Trophoblast cell (in vitro differentiated cells and primary cell): ENCODE measurements at regions not wholly inside any gene's neighbourhood (a gene's known extent, or its start where the extent isn't known, plus 50 kb on each side); places are given as distances from the start of the nearest gene placed in this dataset.

Source experiments
- DNase-seq, 2 donors: peaks; one replicate each; pipeline ENCODE4 v3.0.0-alpha.2; 2016
- H2AFZ ChIP-seq: 2 replicates; pipeline ENCODE4 v1.6.1; 2013; ENCODE audit warnings: low read length, moderate library complexity, mild to moderate bottlenecking; ENCODE audit not compliant: insufficient read depth, poor library complexity
- H2AK5ac ChIP-seq: 2 replicates; pipeline ENCODE4 v1.6.1; 2013; ENCODE audit warnings: mild to moderate bottlenecking, low read length
- H2BK120ac ChIP-seq: 2 replicates; pipeline ENCODE4 v1.6.1; 2013; ENCODE audit warnings: low read length, mild to moderate bottlenecking, moderate library complexity; ENCODE audit not compliant: insufficient read depth, poor library complexity
- H2BK12ac ChIP-seq: 2 replicates; pipeline ENCODE4 v1.6.1; 2013; ENCODE audit warnings: mild to moderate bottlenecking, low read length, moderate library complexity
- H2BK5ac ChIP-seq: 2 replicates; pipeline ENCODE4 v1.6.1; 2013; ENCODE audit warnings: low read length, low read depth, moderate library complexity, mild to moderate bottlenecking; ENCODE audit not compliant: poor library complexity
- H3K14ac ChIP-seq: 2 replicates; pipeline ENCODE4 v1.6.1; 2013; ENCODE audit warnings: mild to moderate bottlenecking, low read length
- H3K18ac ChIP-seq: 2 replicates; pipeline ENCODE4 v1.6.1; 2013; ENCODE audit warnings: mild to moderate bottlenecking, low read length
- H3K23ac ChIP-seq: 2 replicates; pipeline ENCODE4 v1.6.1; 2013; ENCODE audit warnings: low read length
- H3K27ac ChIP-seq: 2 replicates; pipeline ENCODE4 v1.5.1; 2013; ENCODE audit warnings: low read depth, mild to moderate bottlenecking, inconsistent platforms, low read length, moderate library complexity
- H3K27me3 ChIP-seq: 2 replicates; pipeline ENCODE4 v1.6.1; 2013; ENCODE audit warnings: inconsistent platforms, mild to moderate bottlenecking, low read length, moderate library complexity; ENCODE audit not compliant: insufficient read depth
- H3K36me3 ChIP-seq, 2 experiments: 1 replicate in 1 of 2; 2 replicates in 1 of 2; pipeline ENCODE4 v1.6.1; 2013; ENCODE audit warnings: low read length in 2 of 2, mild to moderate bottlenecking in 2 of 2, moderate library complexity in 1 of 2; ENCODE audit not compliant: insufficient read depth in 2 of 2, control insufficient read depth in 1 of 2
- H3K4ac ChIP-seq: 2 replicates; pipeline ENCODE4 v1.6.1; 2013; ENCODE audit warnings: low read depth, mild to moderate bottlenecking, low read length, moderate library complexity
- H3K4me1 ChIP-seq, 2 experiments: 1 replicate in 1 of 2; 2 replicates in 1 of 2; pipeline ENCODE4 v1.6.1; 2013; ENCODE audit warnings: low read length in 2 of 2, mild to moderate bottlenecking in 2 of 2, moderate library complexity in 1 of 2; ENCODE audit not compliant: insufficient read depth in 2 of 2, control insufficient read depth in 1 of 2
- H3K4me2 ChIP-seq: 2 replicates; pipeline ENCODE4 v1.6.1; 2013; ENCODE audit warnings: inconsistent platforms, mild to moderate bottlenecking, low read length, moderate library complexity
- H3K4me3 ChIP-seq: 2 replicates; pipeline ENCODE4 v1.5.1; 2013; ENCODE audit warnings: mild to moderate bottlenecking, low read depth, low read length, inconsistent platforms
- H3K79me1 ChIP-seq: one replicate; pipeline ENCODE4 v1.6.1; 2013; ENCODE audit warnings: low read length
- H3K79me2 ChIP-seq: 2 replicates; pipeline ENCODE4 v1.6.1; 2013; ENCODE audit warnings: low read length, mild to moderate bottlenecking; ENCODE audit not compliant: control insufficient read depth, insufficient read depth, poor library complexity
- H3K9ac ChIP-seq: 2 replicates; pipeline ENCODE4 v1.6.1; 2013; ENCODE audit warnings: mild to moderate bottlenecking, low read length
- H3K9me3 ChIP-seq: 2 replicates; pipeline ENCODE4 v1.6.1; 2013; ENCODE audit warnings: low read depth, mild to moderate bottlenecking, control low read depth, inconsistent platforms, low read length; ENCODE audit not compliant: insufficient read depth
- H4K12ac ChIP-seq: 2 replicates; pipeline ENCODE4 v1.6.1; 2013; ENCODE audit warnings: low read depth, mild to moderate bottlenecking, low read length, moderate library complexity
- H4K8ac ChIP-seq: 2 replicates; pipeline ENCODE4 v1.6.1; 2013; ENCODE audit warnings: low read depth, mild to moderate bottlenecking, low read length, moderate library complexity
- H4K91ac ChIP-seq: one replicate; pipeline ENCODE4 v1.6.1; 2013; ENCODE audit warnings: low read depth, mild to moderate bottlenecking, low read length, moderate library complexity
- WGBS: extraction: QIAGEN DNeasy Blood & Tissue Kit; methylation state at CpG from one replicate; pipeline ENCODE4 v1.1.7; 2013; ENCODE audit warnings: missing lambda C conversion rate; ENCODE audit not compliant: insufficient read length, insufficient coverage; ENCODE audit errors: extremely low coverage; 5-methylcytosine and 5-hydroxymethylcytosine counted together

GRCh38 chr11:87401653-87402052, 363.9 kb downstream of the TMEM135 start:
- DNase-seq = no peak
- Histone ChIP-seq H2BK5ac (no peak overlapping the region), H3K79me1 (no peaks in the 10 kb centered on the region), H3K9me3 (no peaks in the 10 kb centered on the region), H3K36me3 (no peaks in the 10 kb centered on the region), H2BK12ac (no peak overlapping the region), H3K4ac (no peak overlapping the region), H4K8ac (no peak overlapping the region), H3K79me2 (no peaks in the 10 kb centered on the region), H2BK120ac (no peak overlapping the region), H3K23ac (no peak overlapping the region), H4K91ac (no peak overlapping the region), H3K27me3 (no peaks in the 10 kb centered on the region), H3K27ac (no peak overlapping the region), H3K4me3 (no peak overlapping the region), H4K12ac (no peak overlapping the region), H3K18ac (no peak overlapping the region), H3K4me1 (no peaks in the 10 kb centered on the region), H3K14ac (no peak overlapping the region), H2AK5ac (no peak overlapping the region), H3K9ac (no peak overlapping the region), H3K4me2 (no peak overlapping the region), H2AFZ (no peak overlapping the region)
- WGBS = no CpG with 5 or more reads among the region's 1 CpG

GRCh38 chr11:87399341-87399740, 361.6 kb downstream of the TMEM135 start:
- Histone ChIP-seq H3K79me2 (no peaks in the 10 kb centered on the region), H2BK120ac (no peak overlapping the region), H3K4me3 (no peak overlapping the region), H3K14ac (no peak overlapping the region), H3K9ac (no peak overlapping the region), H2BK5ac (no peak overlapping the region), H3K18ac (no peak overlapping the region), H3K27ac (no peak overlapping the region), H2BK12ac (no peak overlapping the region), H2AK5ac (no peak overlapping the region), H4K12ac (no peak overlapping the region), H3K4ac (no peak overlapping the region), H4K8ac (no peak overlapping the region), H3K36me3 (no peaks in the 10 kb centered on the region), H3K27me3 (no peaks in the 10 kb centered on the region), H3K79me1 (no peaks in the 10 kb centered on the region), H3K4me2 (no peak overlapping the region), H3K23ac (no peak overlapping the region), H2AFZ (no peak overlapping the region), H4K91ac (no peak overlapping the region), H3K9me3 (no peaks in the 10 kb centered on the region), H3K4me1 (no peaks in the 10 kb centered on the region)
- DNase-seq = no peak

GRCh38 chr11:87398931-87399330, 361.2 kb downstream of the TMEM135 start:
- Histone ChIP-seq H3K36me3 (no peaks in the 10 kb centered on the region), H2AK5ac (no peak overlapping the region), H3K79me1 (no peaks in the 10 kb centered on the region), H3K4me2 (no peak overlapping the region), H2BK12ac (no peak overlapping the region), H3K18ac (no peak overlapping the region), H2BK120ac (no peak overlapping the region), H3K4ac (no peak overlapping the region), H3K9me3 (no peaks in the 10 kb centered on the region), H4K8ac (no peak overlapping the region), H4K12ac (no peak overlapping the region), H4K91ac (no peak overlapping the region), H3K9ac (no peak overlapping the region), H3K79me2 (no peaks in the 10 kb centered on the region), H2AFZ (no peak overlapping the region), H3K14ac (no peak overlapping the region), H3K23ac (no peak overlapping the region), H3K4me1 (no peaks in the 10 kb centered on the region), H2BK5ac (no peak overlapping the region), H3K27me3 (no peaks in the 10 kb centered on the region), H3K4me3 (no peak overlapping the region), H3K27ac (no peak overlapping the region)
- WGBS = no CpG with 5 or more reads among the region's 2 CpGs
- DNase-seq = no peak

GRCh38 chr11:87397011-87397865, 359.5 kb downstream of the TMEM135 start:
- Histone ChIP-seq H3K27ac (no peak overlapping the region), H4K8ac (no peak overlapping the region), H2BK120ac (no peak overlapping the region), H2AFZ (no peak overlapping the region), H2BK12ac (no peak overlapping the region), H3K9me3 (no peaks in the 10 kb centered on the region), H3K4me1 (no peaks in the 10 kb centered on the region), H4K91ac (no peak overlapping the region), H3K23ac (no peak overlapping the region), H3K18ac (no peak overlapping the region), H3K79me2 (no peaks in the 10 kb centered on the region), H2BK5ac (no peak overlapping the region), H3K36me3 (no peaks in the 10 kb centered on the region), H3K79me1 (no peaks in the 10 kb centered on the region), H3K14ac (no peak overlapping the region), H2AK5ac (no peak overlapping the region), H3K9ac (no peak overlapping the region), H3K4me3 (no peak overlapping the region), H3K4ac (no peak overlapping the region), H3K27me3 (no peaks in the 10 kb centered on the region), H4K12ac (no peak overlapping the region), H3K4me2 (no peak overlapping the region)
- DNase-seq = no peak
- WGBS = no CpG with 5 or more reads among the region's 5 CpGs
